ENCODE measurements at regions not wholly inside any gene's neighbourhood (a gene's known extent, or its start where the extent isn't known, plus 50 kb on each side); places are given as distances from the start of the nearest gene placed in this dataset.

- TF ChIP-seq CTCF (IDR thresholded peaks at IDR 0.05), result no peak
- TF ChIP-seq POLR2A (IDR thresholded peaks at IDR 0.05), result no peak
Measured at GRCh38 chr3:98954791-98955604, 53.5 kb upstream of the DCBLD2 start.
